ENCODE measurements at regions not wholly inside any gene's neighbourhood (a gene's known extent, or its start where the extent isn't known, plus 50 kb on each side); places are given as distances from the start of the nearest gene placed in this dataset.
"Not testable (repeated sequence)": the region's sequence is repeated elsewhere in the genome, so short reads cannot be mapped to it uniquely, and the experiment has no call there.

GRCh38 chr1:197995408-197996258, 78.5 kb downstream of the LHX9 start:
- Histone ChIP-seq H2AFZ (ENCODE audit: low read depth, low read length) (no peak overlapping the region), H3K36me3 (ENCODE audit: insufficient read depth, low read length) (no peaks in the 10 kb centered on the region), H3K79me2 (replicated peaks; ENCODE audit: insufficient read depth, low read length) (no peaks in the 10 kb centered on the region)

DNA sequence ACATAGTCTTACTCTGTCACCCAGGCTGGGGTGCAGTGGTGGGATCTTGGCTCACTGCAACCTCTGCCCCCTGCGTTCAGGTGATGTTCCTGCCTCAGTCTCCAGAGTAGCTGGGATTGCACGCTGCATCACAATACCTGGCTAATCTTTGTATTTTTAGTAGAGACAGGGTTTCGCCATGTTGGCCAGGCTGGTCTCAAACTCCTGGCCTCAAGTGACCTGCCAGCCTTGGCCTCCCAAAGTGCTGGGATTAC, 79.0 kb downstream of the LHX9 start:
- H3K27ac ChIP-seq (ENCODE audit: low read length); H3K9me2 ChIP-seq (ENCODE audit: insufficient read depth, low read length); H3K27me3 ChIP-seq (ENCODE audit: insufficient read depth, low read depth, low read length); H3K79me2 ChIP-seq (replicated peaks; ENCODE audit: insufficient read depth, low read length); H3K4me2 ChIP-seq (ENCODE audit: low read length); H4K20me1 ChIP-seq (ENCODE audit: insufficient read depth); H2AFZ ChIP-seq (ENCODE audit: low read depth, low read length); H3F3A ChIP-seq (ENCODE audit: insufficient read depth, low read length, poor library complexity, severe bottlenecking); H3K36me3 ChIP-seq (ENCODE audit: insufficient read depth, low read length); H3K4me3 ChIP-seq (ENCODE audit: low read length); H3K9ac ChIP-seq (ENCODE audit: low read length); H3K9me3 ChIP-seq (ENCODE audit: low read length): not testable (repeated sequence)

More at GRCh38 chr1:197995408-197996258, 78.5 kb downstream of the LHX9 start:
- Histone ChIP-seq H3K9ac (ENCODE audit: low read length) (no peak overlapping the region), H3K27ac (ENCODE audit: low read length) (no peak overlapping the region), H3K4me2 (ENCODE audit: low read length) (no peak overlapping the region), H3K9me3 (ENCODE audit: low read length) (no peaks in the 10 kb centered on the region), H3K9me2 (ENCODE audit: insufficient read depth, low read length) (no peaks in the 10 kb centered on the region), H4K20me1 (ENCODE audit: insufficient read depth) (no peaks in the 10 kb centered on the region), H3F3A (ENCODE audit: insufficient read depth, low read length, poor library complexity, severe bottlenecking) (no peaks in the 10 kb centered on the region), H3K27me3 (ENCODE audit: insufficient read depth, low read depth, low read length) (no peaks in the 10 kb centered on the region), H3K4me3 (ENCODE audit: low read length) (no peak overlapping the region)
- no peak for TF ChIP-seq TAF1 (IDR thresholded peaks at IDR 0.05; ENCODE audit: low read depth)
- TF ChIP-seq MXI1 (conservative IDR thresholded peaks at IDR 0.05; ENCODE audit: poor library complexity, severe bottlenecking): no peak
- TF ChIP-seq, protein P1, sequence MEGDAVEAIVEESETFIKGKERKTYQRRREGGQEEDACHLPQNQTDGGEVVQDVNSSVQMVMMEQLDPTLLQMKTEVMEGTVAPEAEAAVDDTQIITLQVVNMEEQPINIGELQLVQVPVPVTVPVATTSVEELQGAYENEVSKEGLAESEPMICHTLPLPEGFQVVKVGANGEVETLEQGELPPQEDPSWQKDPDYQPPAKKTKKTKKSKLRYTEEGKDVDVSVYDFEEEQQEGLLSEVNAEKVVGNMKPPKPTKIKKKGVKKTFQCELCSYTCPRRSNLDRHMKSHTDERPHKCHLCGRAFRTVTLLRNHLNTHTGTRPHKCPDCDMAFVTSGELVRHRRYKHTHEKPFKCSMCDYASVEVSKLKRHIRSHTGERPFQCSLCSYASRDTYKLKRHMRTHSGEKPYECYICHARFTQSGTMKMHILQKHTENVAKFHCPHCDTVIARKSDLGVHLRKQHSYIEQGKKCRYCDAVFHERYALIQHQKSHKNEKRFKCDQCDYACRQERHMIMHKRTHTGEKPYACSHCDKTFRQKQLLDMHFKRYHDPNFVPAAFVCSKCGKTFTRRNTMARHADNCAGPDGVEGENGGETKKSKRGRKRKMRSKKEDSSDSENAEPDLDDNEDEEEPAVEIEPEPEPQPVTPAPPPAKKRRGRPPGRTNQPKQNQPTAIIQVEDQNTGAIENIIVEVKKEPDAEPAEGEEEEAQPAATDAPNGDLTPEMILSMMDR (IDR thresholded peaks at IDR 0.05; ENCODE audit: poor library complexity, severe bottlenecking): no peak
- TF ChIP-seq RAD21 (conservative IDR thresholded peaks at IDR 0.05): no peak
- TF ChIP-seq EZH2 (IDR thresholded peaks at IDR 0.05; ENCODE audit: borderline replicate concordance, insufficient read depth, low read length, poor library complexity, severe bottlenecking): no peak
- no peak for TF ChIP-seq POLR2AphosphoS5 (IDR thresholded peaks at IDR 0.05)
- no peak for TF ChIP-seq EP300 (conservative IDR thresholded peaks at IDR 0.05; ENCODE audit: poor library complexity, severe bottlenecking)
- TF ChIP-seq, protein P2, sequence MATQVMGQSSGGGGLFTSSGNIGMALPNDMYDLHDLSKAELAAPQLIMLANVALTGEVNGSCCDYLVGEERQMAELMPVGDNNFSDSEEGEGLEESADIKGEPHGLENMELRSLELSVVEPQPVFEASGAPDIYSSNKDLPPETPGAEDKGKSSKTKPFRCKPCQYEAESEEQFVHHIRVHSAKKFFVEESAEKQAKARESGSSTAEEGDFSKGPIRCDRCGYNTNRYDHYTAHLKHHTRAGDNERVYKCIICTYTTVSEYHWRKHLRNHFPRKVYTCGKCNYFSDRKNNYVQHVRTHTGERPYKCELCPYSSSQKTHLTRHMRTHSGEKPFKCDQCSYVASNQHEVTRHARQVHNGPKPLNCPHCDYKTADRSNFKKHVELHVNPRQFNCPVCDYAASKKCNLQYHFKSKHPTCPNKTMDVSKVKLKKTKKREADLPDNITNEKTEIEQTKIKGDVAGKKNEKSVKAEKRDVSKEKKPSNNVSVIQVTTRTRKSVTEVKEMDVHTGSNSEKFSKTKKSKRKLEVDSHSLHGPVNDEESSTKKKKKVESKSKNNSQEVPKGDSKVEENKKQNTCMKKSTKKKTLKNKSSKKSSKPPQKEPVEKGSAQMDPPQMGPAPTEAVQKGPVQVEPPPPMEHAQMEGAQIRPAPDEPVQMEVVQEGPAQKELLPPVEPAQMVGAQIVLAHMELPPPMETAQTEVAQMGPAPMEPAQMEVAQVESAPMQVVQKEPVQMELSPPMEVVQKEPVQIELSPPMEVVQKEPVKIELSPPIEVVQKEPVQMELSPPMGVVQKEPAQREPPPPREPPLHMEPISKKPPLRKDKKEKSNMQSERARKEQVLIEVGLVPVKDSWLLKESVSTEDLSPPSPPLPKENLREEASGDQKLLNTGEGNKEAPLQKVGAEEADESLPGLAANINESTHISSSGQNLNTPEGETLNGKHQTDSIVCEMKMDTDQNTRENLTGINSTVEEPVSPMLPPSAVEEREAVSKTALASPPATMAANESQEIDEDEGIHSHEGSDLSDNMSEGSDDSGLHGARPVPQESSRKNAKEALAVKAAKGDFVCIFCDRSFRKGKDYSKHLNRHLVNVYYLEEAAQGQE (IDR thresholded peaks at IDR 0.05; ENCODE audit: borderline replicate concordance): no peak
- no peak for TF ChIP-seq SMC3 (conservative IDR thresholded peaks at IDR 0.05; ENCODE audit: poor library complexity)
